DND-41 (cell line): ENCODE measurements at regions not wholly inside any gene's neighbourhood (a gene's known extent, or its start where the extent isn't known, plus 50 kb on each side); places are given as distances from the start of the nearest gene placed in this dataset.
"Not testable (repeated sequence)": the region's sequence is repeated elsewhere in the genome, so short reads cannot be mapped to it uniquely, and the experiment has no call there.

Experiments
- ATAC-seq: fragments of 200-7000 bp; cut with Tn5 transposase; 3 replicates; pipeline ENCODE4 v1.9.1; 2021; ENCODE audit warnings: low read depth; ENCODE audit not compliant: insufficient read depth
- DNase-seq: peaks from one replicate; pipeline ENCODE4 v3.0.0-alpha.2; 2020
- H2AFZ ChIP-seq: 2 replicates; pipeline ENCODE4 v1.6.0; 2012; ENCODE audit warnings: low read depth, low read length
- H3K27ac ChIP-seq: 2 replicates; pipeline ENCODE4 v1.5.1; 2012; ENCODE audit warnings: low read length, inconsistent platforms
- H3K27me3 ChIP-seq: fragments of 200-600 bp; sonication (generic); 2 replicates; pipeline ENCODE4 v1.6.0; 2012; ENCODE audit warnings: low read length, mild to moderate bottlenecking, inconsistent platforms; ENCODE audit not compliant: insufficient read depth, poor library complexity
- H3K36me3 ChIP-seq: 2 replicates; pipeline ENCODE4 v1.5.1; 2012; ENCODE audit warnings: low read length, inconsistent platforms; ENCODE audit not compliant: insufficient read depth
- H3K4me1 ChIP-seq: 2 replicates; pipeline ENCODE4 v1.5.1; 2012; ENCODE audit warnings: mild to moderate bottlenecking, low read length; ENCODE audit not compliant: insufficient read depth
- H3K4me2 ChIP-seq: 2 replicates; pipeline ENCODE4 v1.6.0; 2012; ENCODE audit warnings: mild to moderate bottlenecking, moderate library complexity, low read length, inconsistent platforms; ENCODE audit not compliant: insufficient read depth
- H3K4me3 ChIP-seq, 2 experiments: fragments of 200-600 bp in 1 of 2; shearing (Covaris generic) in 1 of 2; 2 replicates each; pipeline ENCODE4 v1.5.1; 2012 to 2016; ENCODE audit warnings: inconsistent platforms in 2 of 2, low read length in 2 of 2, mild to moderate bottlenecking in 2 of 2, low read depth in 1 of 2, moderate library complexity in 1 of 2
- H3K79me2 ChIP-seq: 2 replicates; pipeline ENCODE4 v1.6.0; 2012; ENCODE audit warnings: low read length, inconsistent platforms; ENCODE audit not compliant: insufficient read depth
- H3K9ac ChIP-seq: 2 replicates; pipeline ENCODE4 v1.6.0; 2012; ENCODE audit warnings: low read depth, mild to moderate bottlenecking, inconsistent platforms, low read length, moderate library complexity
- H3K9me3 ChIP-seq: 2 replicates; pipeline ENCODE4 v1.5.1; 2012; ENCODE audit warnings: low read length, moderate library complexity, mild to moderate bottlenecking, inconsistent platforms; ENCODE audit not compliant: insufficient read depth, severe bottlenecking
- H4K20me1 ChIP-seq: 2 replicates; pipeline ENCODE4 v1.6.0; 2012; ENCODE audit warnings: low read length; ENCODE audit not compliant: insufficient read depth
- EZH2 ChIP-seq: IDR thresholded peaks from 3 replicates; pipeline ENCODE4 v1.6.1; 2012; ENCODE audit warnings: borderline replicate concordance, low read depth, mild to moderate bottlenecking, moderate library complexity, low read length, inconsistent platforms; ENCODE audit not compliant: severe bottlenecking
- TF ChIP-seq, protein P1 (sequence below): IDR thresholded peaks from 2 replicates; pipeline ENCODE4 v1.5.1; 2012; ENCODE audit warnings: borderline replicate concordance, low read length, moderate library complexity, mild to moderate bottlenecking; ENCODE audit not compliant: poor library complexity, severe bottlenecking; ENCODE audit errors: extremely low read depth

DNA sequence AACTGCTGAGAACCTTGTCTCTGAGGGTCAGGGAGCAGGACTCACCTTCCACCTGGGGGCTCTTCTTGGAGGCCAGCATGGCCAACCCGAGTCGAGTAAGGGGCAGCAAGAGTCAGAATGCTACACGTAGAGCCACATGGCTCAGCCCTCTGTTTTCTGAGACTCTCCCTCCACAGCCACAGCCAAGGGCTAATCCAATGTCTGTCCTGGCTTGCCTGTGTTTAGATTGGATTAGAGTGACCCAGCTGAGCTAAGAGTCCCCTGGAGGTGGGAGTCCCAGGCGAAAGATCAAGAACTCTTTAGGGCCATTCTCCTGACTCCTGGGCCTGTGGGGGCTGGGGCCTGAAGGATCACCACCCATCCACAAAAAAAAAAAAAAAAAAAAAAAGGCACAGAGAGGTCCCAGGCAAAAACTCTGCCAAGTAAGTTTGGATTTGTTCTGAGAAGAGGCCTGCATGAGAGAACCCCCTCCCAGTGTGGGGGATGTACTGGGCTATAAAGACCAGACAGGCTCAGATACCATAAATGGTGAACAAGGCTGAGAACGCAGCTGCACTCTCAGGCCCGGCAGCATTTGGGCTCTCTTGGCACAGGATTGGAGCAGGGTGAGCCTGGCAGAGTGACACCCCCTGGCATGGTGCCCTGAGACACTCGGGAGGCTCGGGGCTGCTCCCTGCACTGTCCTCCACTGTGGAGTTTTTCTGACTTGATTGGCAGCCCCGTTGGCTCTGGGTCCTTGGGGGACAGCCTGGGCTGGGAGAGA is 88.0 kb upstream of the OSBPL11 start:
- Histone ChIP-seq H3K4me2 (no peak overlapping the region), H3K79me2 (no peaks in the 10 kb centered on the region), H3K36me3 (no peaks in the 10 kb centered on the region), H3K27ac (no peak overlapping the region), H4K20me1 (no peaks in the 10 kb centered on the region; the same call in 1 of the 2 replicates), H3K9me3 (no peaks in the 10 kb centered on the region), H3K4me1 (no peaks in the 10 kb centered on the region), H3K27me3 (no peaks in the 10 kb centered on the region), H2AFZ (no peak overlapping the region), H3K4me3 (no peak overlapping the region), H3K9ac (no peak overlapping the region)
- ATAC-seq (no peak), DNase-seq (no peak)
- no peak for TF ChIP-seq EZH2
- TF ChIP-seq, protein P1, sequence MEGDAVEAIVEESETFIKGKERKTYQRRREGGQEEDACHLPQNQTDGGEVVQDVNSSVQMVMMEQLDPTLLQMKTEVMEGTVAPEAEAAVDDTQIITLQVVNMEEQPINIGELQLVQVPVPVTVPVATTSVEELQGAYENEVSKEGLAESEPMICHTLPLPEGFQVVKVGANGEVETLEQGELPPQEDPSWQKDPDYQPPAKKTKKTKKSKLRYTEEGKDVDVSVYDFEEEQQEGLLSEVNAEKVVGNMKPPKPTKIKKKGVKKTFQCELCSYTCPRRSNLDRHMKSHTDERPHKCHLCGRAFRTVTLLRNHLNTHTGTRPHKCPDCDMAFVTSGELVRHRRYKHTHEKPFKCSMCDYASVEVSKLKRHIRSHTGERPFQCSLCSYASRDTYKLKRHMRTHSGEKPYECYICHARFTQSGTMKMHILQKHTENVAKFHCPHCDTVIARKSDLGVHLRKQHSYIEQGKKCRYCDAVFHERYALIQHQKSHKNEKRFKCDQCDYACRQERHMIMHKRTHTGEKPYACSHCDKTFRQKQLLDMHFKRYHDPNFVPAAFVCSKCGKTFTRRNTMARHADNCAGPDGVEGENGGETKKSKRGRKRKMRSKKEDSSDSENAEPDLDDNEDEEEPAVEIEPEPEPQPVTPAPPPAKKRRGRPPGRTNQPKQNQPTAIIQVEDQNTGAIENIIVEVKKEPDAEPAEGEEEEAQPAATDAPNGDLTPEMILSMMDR = no peak

DNA sequence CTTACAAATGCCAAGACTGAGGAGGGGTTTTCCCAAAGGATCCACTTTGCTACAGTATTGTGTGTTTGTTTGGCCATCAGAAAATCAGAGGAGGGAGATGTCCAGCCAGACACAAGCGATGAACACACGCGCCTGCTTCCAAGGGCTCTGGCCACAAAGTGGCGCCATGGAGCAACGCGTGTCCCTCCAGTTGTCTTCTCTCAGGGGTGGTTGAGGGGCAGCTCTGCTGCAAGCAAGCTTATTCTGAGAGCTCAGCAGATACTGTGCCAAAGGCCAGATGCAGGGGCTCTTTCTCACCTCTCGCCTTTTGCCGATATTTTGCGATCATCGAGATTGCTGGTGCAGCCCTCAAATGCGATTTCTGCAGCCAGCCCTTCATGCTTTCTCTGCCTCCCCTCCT is 88.9 kb upstream of the OSBPL11 start:
- no peak overlapping the region for H3K4me2 ChIP-seq
- H3K9me3 ChIP-seq = no peaks in the 10 kb centered on the region
- no peaks in the 10 kb centered on the region for H3K27me3 ChIP-seq
- ATAC-seq (no peak), DNase-seq (no peak)
- H3K79me2 ChIP-seq = no peaks in the 10 kb centered on the region
- no peak overlapping the region for H2AFZ ChIP-seq
- no peak overlapping the region for H3K4me3 ChIP-seq
- H3K36me3 ChIP-seq = no peaks in the 10 kb centered on the region
- no peak overlapping the region for H3K9ac ChIP-seq
- H3K27ac ChIP-seq = no peak overlapping the region
- H3K4me1 ChIP-seq = no peaks in the 10 kb centered on the region
- no peaks in the 10 kb centered on the region; the same call in 1 of the 2 replicates for H4K20me1 ChIP-seq
- TF ChIP-seq EZH2 = no peak
- TF ChIP-seq, protein P1 = peak; percentile 51

DNA sequence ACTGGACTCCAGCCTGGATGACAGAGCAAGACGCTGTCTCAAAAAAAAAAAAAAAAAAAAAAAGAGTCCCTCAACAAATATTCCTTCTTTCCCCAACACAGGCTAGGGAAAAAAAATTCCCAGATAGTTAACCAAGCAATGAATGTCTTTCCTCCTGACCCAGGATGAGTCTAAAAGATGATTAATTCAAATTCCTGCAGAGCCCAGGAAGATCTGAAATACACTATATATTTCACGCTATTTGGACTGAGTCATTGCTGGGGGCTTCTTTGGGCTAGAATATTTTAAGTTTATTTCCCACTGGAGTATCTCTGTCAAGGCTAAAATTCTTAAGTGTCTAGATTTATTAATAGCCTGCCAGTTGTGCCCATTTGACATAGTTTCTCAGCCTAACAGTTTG is 90.4 kb upstream of the OSBPL11 start:
- not testable (repeated sequence) for H3K9ac ChIP-seq, H3K36me3 ChIP-seq, H3K79me2 ChIP-seq, H3K4me1 ChIP-seq, ATAC-seq, H3K27ac ChIP-seq, H3K9me3 ChIP-seq, H3K4me3 ChIP-seq, DNase-seq, H4K20me1 ChIP-seq, H2AFZ ChIP-seq, H3K4me2 ChIP-seq, H3K27me3 ChIP-seq

DNA sequence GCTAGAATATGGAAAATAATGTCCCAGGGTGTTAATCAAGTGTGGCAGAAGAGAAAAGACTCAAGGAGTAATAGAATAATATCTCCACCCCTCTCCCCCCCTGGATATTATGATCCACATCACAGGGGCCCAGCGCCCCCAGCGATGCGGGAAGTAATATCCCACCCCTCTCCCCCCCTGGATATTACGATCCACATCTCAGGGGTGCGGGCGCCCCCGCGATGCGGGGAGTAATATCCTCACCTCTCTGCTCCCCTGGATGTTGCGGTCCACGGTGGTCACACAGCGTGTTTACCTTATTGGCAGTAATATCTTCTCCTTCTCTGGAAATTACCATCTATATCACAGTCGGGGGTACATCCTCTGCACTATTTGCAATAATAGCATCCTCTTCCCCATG is 97.1 kb upstream of the OSBPL11 start:
- H3K4me3 ChIP-seq = no peak overlapping the region
- no peak overlapping the region for H3K4me2 ChIP-seq
- no peaks in the 10 kb centered on the region for H3K4me1 ChIP-seq
- H3K36me3 ChIP-seq = no peaks in the 10 kb centered on the region
- TF ChIP-seq, protein P1 = no peak
- TF ChIP-seq EZH2 = no peak
- no peak overlapping the region for H2AFZ ChIP-seq
- H3K9ac ChIP-seq = no peak overlapping the region
- H3K27ac ChIP-seq = no peak overlapping the region
- no peaks in the 10 kb centered on the region for H4K20me1 ChIP-seq
- H3K27me3 ChIP-seq = no peaks in the 10 kb centered on the region
- no peaks in the 10 kb centered on the region for H3K9me3 ChIP-seq
- DNase-seq = no peak
- no peaks in the 10 kb centered on the region for H3K79me2 ChIP-seq
- ATAC-seq = no peak
